ENCODE measurements at regions not wholly inside any gene's neighbourhood (a gene's known extent, or its start where the extent isn't known, plus 50 kb on each side); places are given as distances from the start of the nearest gene placed in this dataset.

DNA sequence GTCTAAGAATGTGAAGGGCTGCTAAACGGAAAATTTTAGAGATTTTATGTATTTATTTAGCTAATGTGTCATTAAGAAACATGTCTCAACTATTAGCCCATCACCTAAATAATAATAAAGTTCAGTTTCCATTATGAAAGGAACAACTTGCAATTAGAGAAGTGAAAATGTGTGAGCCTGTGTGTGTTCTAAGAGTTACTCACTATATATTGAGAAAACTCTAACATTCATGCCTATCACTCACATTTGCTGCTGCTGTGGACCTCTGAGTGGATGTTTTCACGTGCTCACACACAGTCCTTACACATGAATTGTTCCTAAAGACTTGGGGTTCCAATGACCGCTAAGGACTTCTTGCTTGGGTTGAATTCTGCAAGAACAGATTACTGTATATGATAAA lies 364.0 kb downstream of the TMA16 start:
- Histone ChIP-seq H2AFZ (ENCODE audit: insufficient read depth, low read depth, low read length, poor library complexity, severe bottlenecking) (no peak overlapping the region), H3K27ac (ENCODE audit: low read depth in 1 of 2, low read length in 2 of 2) (no peak overlapping the region), H3K4me1 (ENCODE audit: control insufficient read depth in 1 of 2, insufficient read depth in 2 of 2, low read length in 2 of 2) (no peaks in the 10 kb centered on the region), H3K27me3 (ENCODE audit: control insufficient read depth in 2 of 2, insufficient read depth in 2 of 2, low read length in 2 of 2) (no peaks in the 10 kb centered on the region), H3K9me3 (replicated peaks in 1 of 2; ENCODE audit: control insufficient read depth in 1 of 2, insufficient read depth in 1 of 2, low read length in 2 of 2) (no peaks in the 10 kb centered on the region), H3K79me2 (ENCODE audit: insufficient read depth, low read length) (no peaks in the 10 kb centered on the region), H4K20me1 (ENCODE audit: insufficient read depth, low read length) (no peaks in the 10 kb centered on the region), H3K4me3 (replicated peaks in 1 of 3; ENCODE audit: low read depth in 2 of 3, low read length in 3 of 3) (no peak overlapping the region), H3K9ac (ENCODE audit: insufficient read depth, low read length, poor library complexity, severe bottlenecking) (no peak overlapping the region), H3K4me2 (replicated peaks; ENCODE audit: extremely low read depth, low read length, poor library complexity, severe bottlenecking) (no peak overlapping the region), H3K36me3 (replicated peaks in 1 of 2; ENCODE audit: control insufficient read depth in 1 of 2, insufficient read depth in 2 of 2, low read length in 2 of 2) (no peaks in the 10 kb centered on the region)
- Mint-ChIP-seq H3K9me3 (peaks cover 0 to 1% (median 0%) of the 10 kb centered on the region in 7 donors), H3K27ac (no peak overlapping the region), H3K4me3 (no peak overlapping the region), H3K27me3 (ENCODE audit: low read depth in 3 of 3) (peaks cover 0 to 2% (median 1%) of the 10 kb centered on the region in 3 donors), H3K4me1 (no peaks in the 10 kb centered on the region), H3K36me3 (no peaks in the 10 kb centered on the region)
- WGBS (ENCODE audit: insufficient coverage): 100% methylated on average over 1 of the region's 3 CpGs
- TF ChIP-seq, protein P1, sequence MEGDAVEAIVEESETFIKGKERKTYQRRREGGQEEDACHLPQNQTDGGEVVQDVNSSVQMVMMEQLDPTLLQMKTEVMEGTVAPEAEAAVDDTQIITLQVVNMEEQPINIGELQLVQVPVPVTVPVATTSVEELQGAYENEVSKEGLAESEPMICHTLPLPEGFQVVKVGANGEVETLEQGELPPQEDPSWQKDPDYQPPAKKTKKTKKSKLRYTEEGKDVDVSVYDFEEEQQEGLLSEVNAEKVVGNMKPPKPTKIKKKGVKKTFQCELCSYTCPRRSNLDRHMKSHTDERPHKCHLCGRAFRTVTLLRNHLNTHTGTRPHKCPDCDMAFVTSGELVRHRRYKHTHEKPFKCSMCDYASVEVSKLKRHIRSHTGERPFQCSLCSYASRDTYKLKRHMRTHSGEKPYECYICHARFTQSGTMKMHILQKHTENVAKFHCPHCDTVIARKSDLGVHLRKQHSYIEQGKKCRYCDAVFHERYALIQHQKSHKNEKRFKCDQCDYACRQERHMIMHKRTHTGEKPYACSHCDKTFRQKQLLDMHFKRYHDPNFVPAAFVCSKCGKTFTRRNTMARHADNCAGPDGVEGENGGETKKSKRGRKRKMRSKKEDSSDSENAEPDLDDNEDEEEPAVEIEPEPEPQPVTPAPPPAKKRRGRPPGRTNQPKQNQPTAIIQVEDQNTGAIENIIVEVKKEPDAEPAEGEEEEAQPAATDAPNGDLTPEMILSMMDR (IDR thresholded peaks at IDR 0.05): no peak
- no peak for DNase-seq
- intact Hi-C loops (cut with micrococcal nuclease): no loop called here

DNA sequence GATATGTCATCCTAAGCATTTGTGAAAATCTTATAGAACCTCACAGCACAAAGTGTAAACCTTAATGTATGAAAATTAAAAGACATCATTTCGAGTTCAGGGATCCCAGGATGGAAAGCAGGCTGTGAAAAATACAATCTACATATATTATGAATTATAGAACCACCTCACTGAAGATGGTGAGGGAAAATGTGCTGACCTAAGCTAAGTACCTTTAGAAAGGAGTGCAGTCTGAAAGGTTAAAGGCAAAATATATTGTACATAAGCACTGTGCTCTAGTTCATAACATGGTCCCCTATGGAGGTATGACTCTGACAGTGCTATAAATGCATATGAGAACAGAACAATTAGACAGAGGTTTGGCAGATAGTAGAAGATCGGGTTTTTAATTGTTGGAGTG lies 368.6 kb downstream of the TMA16 start:
- Histone ChIP-seq H4K20me1 (ENCODE audit: insufficient read depth, low read length) (no peaks in the 10 kb centered on the region), H2AFZ (ENCODE audit: insufficient read depth, low read depth, low read length, poor library complexity, severe bottlenecking) (no peak overlapping the region), H3K79me2 (ENCODE audit: insufficient read depth, low read length) (no peaks in the 10 kb centered on the region), H3K4me3 (replicated peaks in 1 of 3; ENCODE audit: low read depth in 2 of 3, low read length in 3 of 3) (no peak overlapping the region), H3K4me2 (replicated peaks; ENCODE audit: extremely low read depth, low read length, poor library complexity, severe bottlenecking) (no peak overlapping the region), H3K27me3 (ENCODE audit: control insufficient read depth in 2 of 2, insufficient read depth in 2 of 2, low read length in 2 of 2) (no peaks in the 10 kb centered on the region), H3K36me3 (replicated peaks in 1 of 2; ENCODE audit: control insufficient read depth in 1 of 2, insufficient read depth in 2 of 2, low read length in 2 of 2) (no peaks in the 10 kb centered on the region), H3K9ac (ENCODE audit: insufficient read depth, low read length, poor library complexity, severe bottlenecking) (no peak overlapping the region), H3K27ac (ENCODE audit: low read depth in 1 of 2, low read length in 2 of 2) (no peak overlapping the region), H3K4me1 (ENCODE audit: control insufficient read depth in 1 of 2, insufficient read depth in 2 of 2, low read length in 2 of 2) (no peaks in the 10 kb centered on the region), H3K9me3 (replicated peaks in 1 of 2; ENCODE audit: control insufficient read depth in 1 of 2, insufficient read depth in 1 of 2, low read length in 2 of 2) (no peaks in the 10 kb centered on the region)
- 100% methylated on average over 1 of the region's 2 CpGs for WGBS (ENCODE audit: insufficient coverage)
- Mint-ChIP-seq H3K4me1 (no peaks in the 10 kb centered on the region), H3K27me3 (ENCODE audit: low read depth in 3 of 3) (peaks cover 0 to 2% (median 0%) of the 10 kb centered on the region in 3 donors), H3K36me3 (no peaks in the 10 kb centered on the region), H3K4me3 (no peak overlapping the region), H3K9me3 (peaks cover 0 to 1% (median 0%) of the 10 kb centered on the region in 7 donors), H3K27ac (no peak overlapping the region)
- TF ChIP-seq, protein P1 (IDR thresholded peaks at IDR 0.05): no peak
- no peak for DNase-seq
- intact Hi-C loops (cut with micrococcal nuclease): no loop called here

Data from CD14-positive monocyte (primary cell).